ENCODE measurements at regions not wholly inside any gene's neighbourhood (a gene's known extent, or its start where the extent isn't known, plus 50 kb on each side); places are given as distances from the start of the nearest gene placed in this dataset.

GRCh38 chr1:193480755-193481154 is 294.3 kb upstream of the B3GALT2 start:
- no peak for DNase-seq (ENCODE audit: low spot score in 2 of 2)
- H3K9me3 ChIP-seq: no peaks in the 10 kb centered on the region
- 79% methylated on average over 1 of the region's 1 CpG for WGBS
- H3K27me3 ChIP-seq: no peaks in the 10 kb centered on the region
- TF ChIP-seq EP300 (IDR thresholded peaks at IDR 0.05): no peak
- no peak for TF ChIP-seq POLR2AphosphoS5 (IDR thresholded peaks at IDR 0.05)
- TF ChIP-seq POLR2A (IDR thresholded peaks at IDR 0.05): no peak
- no peak for TF ChIP-seq CTCF (IDR thresholded peaks at IDR 0.05)
- H3K36me3 ChIP-seq: no peaks in the 10 kb centered on the region
- no peak overlapping the region for H3K4me3 ChIP-seq
- no peaks in the 10 kb centered on the region for H3K4me1 ChIP-seq
- H3K27ac ChIP-seq: no peak overlapping the region

GRCh38 chr1:193479187-193479586 is 292.8 kb upstream of the B3GALT2 start:
- no peaks in the 10 kb centered on the region for H3K4me1 ChIP-seq
- H3K4me3 ChIP-seq: no peak overlapping the region
- TF ChIP-seq POLR2AphosphoS5 (IDR thresholded peaks at IDR 0.05) (no peak), CTCF (IDR thresholded peaks at IDR 0.05) (no peak), POLR2A (IDR thresholded peaks at IDR 0.05) (no peak)
- no peak for DNase-seq (ENCODE audit: low spot score in 2 of 2)
- H3K27ac ChIP-seq: no peak overlapping the region
- WGBS: 65% methylated on average over 3 of the region's 3 CpGs
- H3K36me3 ChIP-seq: no peaks in the 10 kb centered on the region
- no peaks in the 10 kb centered on the region for H3K27me3 ChIP-seq
- no peaks in the 10 kb centered on the region for H3K9me3 ChIP-seq

GRCh38 chr1:193476748-193477147 is 290.3 kb upstream of the B3GALT2 start:
- no peaks in the 10 kb centered on the region for H3K36me3 ChIP-seq
- H3K4me1 ChIP-seq: no peaks in the 10 kb centered on the region
- H3K27me3 ChIP-seq: no peaks in the 10 kb centered on the region
- no peak for TF ChIP-seq POLR2AphosphoS5 (IDR thresholded peaks at IDR 0.05)
- TF ChIP-seq POLR2A (IDR thresholded peaks at IDR 0.05): no peak
- TF ChIP-seq CTCF (IDR thresholded peaks at IDR 0.05): no peak
- TF ChIP-seq EP300 (IDR thresholded peaks at IDR 0.05): no peak
- H3K27ac ChIP-seq: no peak overlapping the region
- H3K9me3 ChIP-seq: no peaks in the 10 kb centered on the region
- WGBS: 82% methylated on average over 6 of the region's 6 CpGs
- no peak overlapping the region for H3K4me3 ChIP-seq
- no peak for DNase-seq (ENCODE audit: low spot score in 2 of 2)

GRCh38 chr1:193473932-193474331 is 287.5 kb upstream of the B3GALT2 start:
- 91% methylated on average over 4 of the region's 4 CpGs for WGBS
- Histone ChIP-seq H3K36me3 (no peaks in the 10 kb centered on the region), H3K4me3 (no peak overlapping the region), H3K4me1 (no peaks in the 10 kb centered on the region), H3K27ac (no peak overlapping the region), H3K27me3 (no peaks in the 10 kb centered on the region), H3K9me3 (no peaks in the 10 kb centered on the region)
- no peak for DNase-seq (ENCODE audit: low spot score in 2 of 2)
- no peak for TF ChIP-seq POLR2AphosphoS5 (IDR thresholded peaks at IDR 0.05)
- TF ChIP-seq POLR2A (IDR thresholded peaks at IDR 0.05): no peak
- TF ChIP-seq EP300 (IDR thresholded peaks at IDR 0.05): no peak
- TF ChIP-seq CTCF (IDR thresholded peaks at IDR 0.05): no peak

GRCh38 chr1:193472838-193473398 is 286.5 kb upstream of the B3GALT2 start:
- no peaks in the 10 kb centered on the region for H3K36me3 ChIP-seq
- H3K27ac ChIP-seq: no peak overlapping the region
- no peaks in the 10 kb centered on the region for H3K4me1 ChIP-seq
- H3K9me3 ChIP-seq: no peaks in the 10 kb centered on the region
- H3K4me3 ChIP-seq: no peak overlapping the region
- DNase-seq (ENCODE audit: low spot score in 2 of 2): no peak
- WGBS: 93% methylated on average over 3 of the region's 3 CpGs
- H3K27me3 ChIP-seq: no peaks in the 10 kb centered on the region
- TF ChIP-seq POLR2A (IDR thresholded peaks at IDR 0.05): no peak
- no peak for TF ChIP-seq POLR2AphosphoS5 (IDR thresholded peaks at IDR 0.05)
- TF ChIP-seq EP300 (IDR thresholded peaks at IDR 0.05): no peak
- no peak for TF ChIP-seq CTCF (IDR thresholded peaks at IDR 0.05)
